HL-60/S4 (cell line): ENCODE measurements at regions not wholly inside any gene's neighbourhood (a gene's known extent, or its start where the extent isn't known, plus 50 kb on each side); places are given as distances from the start of the nearest gene placed in this dataset.

ENCODE experiments used
- in situ Hi-C: fragments of 300-500 bp; cut with MboI; formaldehyde crosslinking; loops from 2 replicates; pipeline ENCODE4 v1.14.3; 2022; ENCODE audit warnings: low sequenced_read_pairs

DNA sequence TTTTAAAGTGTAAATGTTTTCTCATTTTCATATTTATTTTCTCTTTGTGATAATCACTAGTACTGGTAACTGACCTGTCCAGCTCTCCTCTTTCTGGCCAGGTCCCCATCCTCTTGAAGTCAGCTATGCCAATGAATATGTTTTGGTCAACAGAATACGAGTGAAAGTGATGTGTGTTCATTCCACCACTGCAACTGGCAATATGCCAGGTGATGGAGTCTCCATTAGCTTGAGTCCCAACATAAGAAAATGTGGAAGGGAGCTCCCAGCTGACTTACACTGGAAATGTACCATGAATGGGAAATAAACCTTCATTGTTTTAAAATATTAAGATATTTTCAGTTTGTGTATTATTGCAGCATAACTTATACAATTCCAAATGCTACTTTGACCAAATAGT, 75.8 kb downstream of the CCDC34 start:
- in situ Hi-C loops, result no loop called here

DNA sequence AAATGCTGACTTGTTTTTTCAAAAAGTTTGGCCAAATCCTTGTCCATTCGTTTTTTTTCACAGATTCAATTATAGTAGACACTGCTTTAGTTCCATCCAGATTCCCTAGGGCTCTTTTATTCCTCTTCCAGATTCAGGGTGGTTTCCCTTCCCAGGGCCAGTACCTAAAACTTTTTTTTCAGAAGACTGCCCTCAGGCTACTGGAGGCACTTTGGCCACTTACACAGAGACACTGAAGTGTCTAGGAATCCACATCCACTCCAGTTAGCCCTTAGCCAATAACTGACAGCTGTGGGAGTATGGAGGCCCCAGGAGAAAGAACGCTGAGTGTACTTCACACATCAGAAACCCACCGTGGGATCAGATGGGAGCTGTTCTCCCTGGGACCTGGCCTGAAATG, 77.3 kb downstream of the CCDC34 start:
- in situ Hi-C loops, result no loop called here

- in situ Hi-C loops, result no loop called here
Measured at GRCh38 chr11:27282806-27283205, 80.2 kb downstream of the CCDC34 start.

DNA sequence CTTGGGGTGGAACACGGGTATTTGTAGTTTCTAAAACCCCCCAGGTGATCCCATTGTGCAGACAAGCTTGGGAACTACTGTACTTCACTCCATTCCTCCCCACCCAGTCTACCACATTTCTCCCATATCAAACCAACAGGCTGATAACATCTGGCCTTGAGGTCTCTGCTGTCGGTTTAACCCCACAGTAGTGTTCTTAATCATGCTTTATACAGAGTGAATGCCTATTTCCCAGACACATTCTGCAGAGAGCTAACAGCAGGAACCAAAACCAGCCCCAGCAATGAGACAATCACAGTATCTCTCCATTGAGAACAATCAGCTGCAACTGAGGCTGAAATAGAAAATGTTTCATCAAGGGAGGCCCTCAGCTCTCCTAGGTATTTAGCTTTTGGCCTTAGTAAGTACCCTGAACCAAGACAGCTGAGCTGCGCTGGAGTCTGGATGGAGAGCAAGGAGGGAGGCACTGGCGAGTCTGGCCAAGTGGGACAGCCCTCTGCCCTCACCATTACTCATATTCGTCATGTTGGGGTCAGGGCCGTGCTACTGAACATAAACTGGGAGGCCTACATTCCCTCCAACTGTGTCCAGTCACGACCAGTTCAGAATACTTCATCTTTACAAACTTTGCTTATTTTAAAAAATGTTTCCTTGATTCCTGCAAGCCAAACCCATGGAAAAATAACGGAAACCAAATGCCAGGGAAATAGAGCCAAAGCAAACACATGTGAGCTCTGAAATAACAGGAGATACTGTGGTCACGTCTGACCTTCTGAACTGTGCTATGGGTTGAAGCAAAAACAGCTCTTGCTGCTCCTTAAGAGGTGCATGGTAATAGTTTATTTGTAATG, 81.0 kb downstream of the CCDC34 start:
- in situ Hi-C loops, result no loop called here

DNA sequence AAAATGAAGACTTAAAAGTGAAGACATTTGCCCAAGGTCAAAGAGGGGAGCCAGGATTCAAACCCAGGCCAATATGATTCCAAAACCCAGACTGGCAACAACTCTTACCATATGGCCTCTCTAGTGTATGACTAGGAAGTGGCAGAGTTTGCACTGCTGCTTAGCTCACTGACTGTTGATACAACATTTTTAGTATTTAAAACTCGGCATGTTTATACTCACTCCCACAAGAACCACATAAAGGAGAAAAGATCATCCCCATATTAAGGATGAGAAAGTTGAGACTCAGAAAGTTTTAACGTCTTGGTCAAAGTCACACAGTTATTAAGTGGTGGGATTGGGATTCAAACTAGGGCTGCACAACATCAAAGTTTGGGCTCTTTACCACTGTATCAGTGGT, 81.7 kb downstream of the CCDC34 start:
- in situ Hi-C loops, result no loop called here

- in situ Hi-C loops, result no loop called here
Measured at GRCh38 chr11:27280140-27280539, 82.9 kb downstream of the CCDC34 start.

DNA sequence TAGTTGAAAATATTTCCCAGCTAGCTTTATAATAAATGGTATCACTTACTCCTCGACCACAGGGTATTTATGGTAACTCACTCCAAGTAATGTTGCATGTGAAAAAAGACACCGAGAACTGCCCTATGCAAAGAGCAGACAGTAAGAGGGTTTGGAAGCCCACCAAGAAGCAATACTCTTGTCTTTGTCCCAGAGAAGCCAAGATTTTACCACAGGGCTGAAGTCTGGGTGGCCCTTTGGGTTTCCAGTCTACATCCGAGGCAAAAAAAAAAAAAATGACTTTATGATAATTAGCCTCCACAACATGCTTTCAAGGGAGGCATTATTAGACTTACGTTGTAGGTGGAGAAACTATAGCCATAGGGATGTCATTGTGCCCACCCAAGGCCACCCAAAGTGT, 83.6 kb downstream of the CCDC34 start:
- in situ Hi-C loops, result no loop called here

DNA sequence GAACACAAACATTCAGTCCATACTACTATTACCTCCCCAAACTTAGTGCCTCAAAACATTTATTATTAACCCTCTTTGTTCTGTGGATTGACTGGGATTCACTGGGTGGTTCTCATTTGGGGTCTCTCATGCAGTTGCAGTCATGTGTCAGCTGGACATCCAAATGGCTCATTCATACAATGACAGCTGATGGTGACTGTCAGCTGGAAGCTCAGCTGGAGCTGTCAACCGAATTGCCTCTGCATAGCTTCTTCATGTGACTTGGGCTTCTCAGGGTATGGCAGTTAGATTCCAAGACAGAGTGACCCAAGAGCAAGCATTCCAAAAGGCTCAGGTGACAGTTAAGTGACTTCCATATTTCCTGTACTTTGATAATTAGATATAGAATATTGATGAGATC, 85.2 kb downstream of the CCDC34 start:
- in situ Hi-C loops, result no loop called here

DNA sequence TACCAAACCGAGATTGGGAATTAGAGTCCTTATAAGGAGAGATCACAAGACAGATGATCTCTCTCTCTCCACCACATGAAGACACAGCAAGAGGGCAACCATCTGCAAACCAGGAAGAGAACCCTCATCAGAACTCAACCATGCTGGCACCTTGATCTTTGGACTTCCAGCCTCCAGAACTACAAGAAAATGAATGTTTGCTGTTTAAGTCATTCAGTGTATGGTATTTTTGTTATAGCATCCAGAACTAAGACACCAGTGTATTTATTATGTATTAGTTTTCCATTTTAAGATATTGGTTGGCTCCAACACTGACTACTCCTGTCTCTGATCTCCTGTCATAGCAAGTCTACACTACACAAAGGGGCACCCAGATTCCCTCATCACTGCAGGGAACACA, 86.9 kb downstream of the CCDC34 start:
- in situ Hi-C loops, result no loop called here

GRCh38 chr11:27274854-27275395, 88.1 kb downstream of the CCDC34 start:
- in situ Hi-C loops, result no loop called here

DNA sequence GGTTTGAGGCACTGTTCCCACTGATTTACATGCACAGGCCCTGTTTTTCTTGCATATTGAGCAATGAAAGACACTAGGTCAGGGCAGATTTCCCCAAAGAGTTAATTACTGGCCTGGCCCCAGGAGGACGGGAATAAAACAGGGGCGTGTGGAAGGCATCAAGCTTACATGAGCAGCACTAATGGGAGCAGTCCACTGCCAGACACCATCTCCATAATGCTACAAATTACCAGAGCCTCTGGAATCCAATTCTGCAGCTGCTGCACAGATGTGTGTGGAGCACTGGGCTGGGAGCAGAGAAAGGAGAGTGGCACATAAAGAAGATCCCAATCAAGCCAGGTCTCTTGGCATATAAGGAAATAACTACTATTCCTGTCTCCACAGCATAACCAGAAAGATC, 96.9 kb downstream of the CCDC34 start:
- in situ Hi-C loops, result no loop called here

- in situ Hi-C loops, result no loop called here
Measured at GRCh38 chr11:27263986-27264385, 99.0 kb downstream of the CCDC34 start.

DNA sequence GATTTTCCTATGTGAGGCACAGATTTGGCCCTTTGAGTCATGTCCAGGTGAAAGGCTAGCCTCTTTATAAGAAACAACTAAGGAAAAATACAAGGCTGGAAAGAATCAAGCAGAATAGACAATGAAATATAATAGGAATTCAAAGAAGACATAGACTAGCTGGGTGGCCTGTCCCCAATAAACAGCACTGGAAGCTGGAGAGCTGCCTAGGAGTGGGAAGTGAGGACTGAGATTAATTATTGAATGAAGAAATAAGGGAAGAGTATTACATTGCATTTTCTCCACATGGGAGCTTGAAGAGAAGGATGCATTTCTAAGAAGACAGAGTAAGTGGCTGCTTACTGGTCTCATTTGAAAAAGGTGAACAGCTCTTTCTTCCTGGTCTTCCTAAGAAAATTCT, 100.0 kb downstream of the CCDC34 start:
- in situ Hi-C loops, result no loop called here

DNA sequence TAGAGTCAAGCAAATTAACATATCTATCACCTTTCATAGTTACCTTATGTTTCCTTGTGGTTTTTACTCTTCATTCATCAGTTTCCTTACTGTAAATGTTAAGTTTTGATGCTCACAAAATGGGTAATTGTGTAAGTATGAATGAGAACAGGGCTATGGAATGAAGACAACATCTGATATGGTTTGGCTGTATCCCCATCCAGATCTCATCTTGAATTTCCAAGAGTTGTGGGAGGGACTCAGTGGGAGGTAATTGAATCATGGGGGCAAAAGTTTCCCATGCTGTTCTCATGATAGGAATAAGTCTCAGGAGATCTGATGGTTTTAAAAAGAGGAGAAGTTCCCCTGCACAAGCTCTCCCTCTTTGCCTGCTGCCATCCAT, 107.6 kb downstream of the CCDC34 start:
- in situ Hi-C loops, result no loop called here

- in situ Hi-C loops, result no loop called here
Measured at GRCh38 chr11:27254744-27255446, 108.1 kb downstream of the CCDC34 start.

DNA sequence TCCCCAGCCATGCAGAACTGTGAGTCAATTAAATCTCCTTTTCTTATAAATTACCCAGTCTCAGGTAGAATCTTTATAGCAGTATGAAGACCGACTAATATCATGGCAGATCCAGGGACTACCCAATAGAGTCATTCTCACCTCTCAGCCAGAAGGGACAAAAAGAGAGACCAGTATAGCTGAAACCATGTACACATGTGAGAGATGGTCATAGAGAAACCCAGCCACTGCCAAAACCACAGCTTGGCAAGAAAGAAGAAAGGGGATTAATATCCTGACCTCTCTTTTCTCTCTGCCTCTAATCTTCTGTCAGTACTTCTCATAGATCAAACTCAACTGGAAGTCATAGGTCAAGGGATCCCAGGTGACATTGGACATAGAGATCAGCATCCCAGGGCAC, 109.8 kb downstream of the CCDC34 start:
- in situ Hi-C loops, result no loop called here

DNA sequence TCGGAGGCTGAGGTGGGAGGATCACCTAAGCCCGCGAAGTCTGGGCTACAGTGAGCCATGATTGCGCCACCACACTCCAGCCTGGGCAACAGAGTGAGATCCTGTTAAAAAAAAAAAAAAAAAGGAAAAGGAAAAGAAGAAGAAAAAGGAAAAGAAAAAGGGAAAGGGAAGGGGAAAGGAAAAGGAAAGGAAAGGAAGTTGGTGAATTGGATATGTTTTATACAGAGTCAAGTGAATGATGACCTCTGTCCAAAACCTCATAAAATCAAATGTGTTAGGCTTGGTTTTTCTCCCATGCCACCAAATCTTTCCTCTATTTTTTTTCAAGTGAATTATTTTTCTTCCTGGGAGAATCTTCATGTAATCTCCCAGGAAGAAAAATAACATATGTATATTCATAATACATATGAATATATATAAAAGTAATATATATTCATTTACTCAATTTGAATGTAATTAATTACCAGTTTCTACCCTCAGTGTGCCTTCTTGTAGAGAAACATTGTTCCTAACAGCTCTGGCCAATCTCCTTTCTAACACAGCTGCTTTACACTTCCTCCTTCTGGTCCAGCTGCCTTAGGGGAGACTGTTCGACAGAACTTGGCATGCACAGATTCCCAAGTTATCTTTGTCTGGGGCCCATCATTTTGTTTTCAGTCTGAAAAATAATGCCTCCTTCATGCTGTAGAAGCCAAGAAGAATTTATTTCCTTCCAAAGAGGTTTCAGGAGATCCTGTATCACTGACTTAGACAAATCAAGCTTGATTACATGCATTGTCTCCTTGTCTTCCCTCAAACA, 111.9 kb downstream of the CCDC34 start:
- in situ Hi-C loops, result no loop called here

DNA sequence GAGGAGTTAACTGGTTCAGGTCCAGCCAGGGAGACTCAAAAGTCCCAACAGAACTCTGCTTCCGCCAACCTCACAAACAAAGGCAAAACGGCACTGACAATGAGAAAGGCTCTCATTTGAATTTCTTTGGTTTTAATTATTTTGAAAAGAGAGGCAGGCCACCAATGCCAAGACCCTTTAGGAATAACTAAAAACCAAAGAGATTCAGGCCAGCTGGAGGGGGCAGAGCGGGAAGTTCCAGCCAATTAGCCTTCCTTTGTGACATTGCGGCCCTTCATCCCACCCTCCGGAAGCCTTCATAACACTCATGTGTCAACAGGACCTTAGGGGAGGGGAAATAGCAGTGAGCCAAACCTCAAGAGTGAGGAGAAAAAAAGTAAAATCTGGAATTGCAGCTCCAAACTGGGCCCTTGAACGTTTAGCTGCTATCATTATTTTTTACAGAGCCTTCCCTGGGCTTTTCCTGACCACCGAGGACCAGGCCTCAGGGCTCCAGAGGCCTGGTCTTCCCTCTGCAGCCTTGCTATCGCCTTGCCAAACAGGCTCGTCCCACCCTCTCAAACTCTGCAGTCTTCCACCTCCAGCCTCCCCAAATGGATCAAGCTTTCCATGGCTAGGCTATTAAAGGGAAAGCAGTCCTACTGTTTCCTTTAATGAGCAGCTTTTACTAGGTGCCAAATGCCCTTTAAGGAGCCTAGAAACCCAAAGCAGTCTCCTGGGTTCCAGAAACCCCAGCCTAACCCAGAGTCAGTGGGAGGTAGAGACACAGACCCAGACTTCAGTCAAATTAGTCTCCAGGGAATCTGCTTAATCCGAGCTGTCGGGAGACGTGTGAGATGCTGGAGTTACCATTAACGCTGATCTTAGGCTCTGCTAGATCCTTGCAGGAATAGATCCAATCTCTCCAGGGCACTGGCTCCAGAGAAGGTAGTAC, 114.2 kb downstream of the CCDC34 start:
- in situ Hi-C loops, result no loop called here

DNA sequence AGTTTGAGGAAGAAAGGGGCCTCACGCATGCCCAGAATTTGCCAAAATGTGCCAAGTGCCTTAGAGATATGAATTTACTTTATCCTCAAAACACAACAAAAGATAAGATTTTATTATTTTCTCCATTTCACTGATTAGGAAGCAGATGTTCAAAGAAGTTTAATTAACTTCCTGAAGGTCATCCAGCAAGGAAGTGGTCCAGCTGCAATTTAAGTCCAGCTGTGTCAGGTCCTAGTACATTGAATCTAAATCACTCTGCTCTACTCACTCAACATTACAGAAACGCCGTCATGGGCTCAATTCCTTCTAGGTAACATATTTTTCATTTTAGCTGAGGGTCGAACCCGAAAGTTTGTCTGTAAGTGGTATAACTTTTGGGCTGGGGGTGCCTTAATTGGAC, 115.4 kb downstream of the CCDC34 start:
- in situ Hi-C loops, result no loop called here

- in situ Hi-C loops, result no loop called here
Measured at GRCh38 chr11:27246925-27247324, 116.1 kb downstream of the CCDC34 start.
